H9 (cell line): ENCODE measurements at regions not wholly inside any gene's neighbourhood (a gene's known extent, or its start where the extent isn't known, plus 50 kb on each side); places are given as distances from the start of the nearest gene placed in this dataset.
"Not testable (repeated sequence)": the region's sequence is repeated elsewhere in the genome, so short reads cannot be mapped to it uniquely, and the experiment has no call there.

Experiments
- DNase-seq: peaks from one replicate; pipeline ENCODE4 v3.0.0-alpha.2; 2017
- H2AFZ ChIP-seq: one replicate; pipeline ENCODE4 v1.6.1; 2013; ENCODE audit warnings: mild to moderate bottlenecking, low read length, control low read depth, moderate library complexity
- H2AK5ac ChIP-seq: 2 replicates; pipeline ENCODE4 v1.6.1; 2013; ENCODE audit warnings: low read length, control low read depth, mixed read lengths; ENCODE audit not compliant: insufficient read length
- H2BK120ac ChIP-seq: one replicate; pipeline ENCODE4 v1.6.1; 2013; ENCODE audit warnings: low read depth, mild to moderate bottlenecking, low read length, control low read depth, inconsistent platforms; ENCODE audit not compliant: poor library complexity, severe bottlenecking
- H2BK12ac ChIP-seq: 2 replicates; pipeline ENCODE4 v1.6.1; 2013; ENCODE audit warnings: low read length, control low read depth, mixed read lengths, low read depth; ENCODE audit not compliant: insufficient read length
- H2BK15ac ChIP-seq: 2 replicates; pipeline ENCODE4 v1.6.1; 2013; ENCODE audit warnings: low read depth, low read length, control low read depth
- H2BK20ac ChIP-seq: one replicate; pipeline ENCODE4 v1.6.1; 2013; ENCODE audit warnings: low read depth, mild to moderate bottlenecking, low read length, control low read depth, inconsistent platforms; ENCODE audit not compliant: poor library complexity, severe bottlenecking
- H2BK5ac ChIP-seq: 2 replicates; pipeline ENCODE4 v1.6.1; 2013; ENCODE audit warnings: low read length, control low read depth, mixed read lengths; ENCODE audit not compliant: insufficient read length
- H3K14ac ChIP-seq: 2 replicates; pipeline ENCODE4 v1.6.1; 2013; ENCODE audit warnings: low read length, control low read depth; ENCODE audit not compliant: insufficient read depth
- H3K18ac ChIP-seq: 2 replicates; pipeline ENCODE4 v1.6.1; 2013; ENCODE audit warnings: low read depth, mild to moderate bottlenecking, mixed read lengths, low read length, control low read depth; ENCODE audit not compliant: insufficient read length
- H3K23ac ChIP-seq: 2 replicates; pipeline ENCODE4 v1.6.1; 2013; ENCODE audit warnings: low read length, control low read depth, mixed read lengths, low read depth; ENCODE audit not compliant: insufficient read length
- H3K23me2 ChIP-seq: 2 replicates; pipeline ENCODE4 v1.6.1; 2013; ENCODE audit warnings: low read depth, mild to moderate bottlenecking, mixed read lengths, low read length, control low read depth; ENCODE audit not compliant: insufficient read length, poor library complexity, severe bottlenecking
- H3K27ac ChIP-seq: 2 replicates; pipeline ENCODE4 v1.5.1; 2013; ENCODE audit warnings: low read length, control low read depth, mixed read lengths, low read depth; ENCODE audit not compliant: insufficient read length
- H3K27me3 ChIP-seq: 2 replicates; pipeline ENCODE4 v1.6.1; 2013; ENCODE audit warnings: low read length, control low read depth, inconsistent platforms; ENCODE audit not compliant: insufficient read depth
- H3K4ac ChIP-seq: 2 replicates; pipeline ENCODE4 v1.6.1; 2013; ENCODE audit warnings: low read depth, mild to moderate bottlenecking, control low read depth, inconsistent platforms, low read length, moderate library complexity
- H3K4me1 ChIP-seq: 2 replicates; pipeline ENCODE4 v1.6.1; 2013; ENCODE audit warnings: low read length, control low read depth, inconsistent platforms; ENCODE audit not compliant: insufficient read depth
- H3K4me2 ChIP-seq: 2 replicates; pipeline ENCODE4 v1.6.1; 2013; ENCODE audit warnings: low read length, control low read depth, mixed read lengths; ENCODE audit not compliant: insufficient read length, insufficient read depth
- H3K56ac ChIP-seq: 2 replicates; pipeline ENCODE4 v1.6.1; 2013; ENCODE audit warnings: low read depth, mild to moderate bottlenecking, mixed read lengths, low read length, control low read depth; ENCODE audit not compliant: insufficient read length
- H3K79me1 ChIP-seq: 2 replicates; pipeline ENCODE4 v1.6.1; 2013; ENCODE audit warnings: low read depth, mild to moderate bottlenecking, moderate library complexity, low read length, control low read depth, inconsistent platforms; ENCODE audit not compliant: insufficient read depth, poor library complexity, severe bottlenecking
- H3K79me2 ChIP-seq: 2 replicates; pipeline ENCODE4 v1.6.1; 2013; ENCODE audit warnings: low read length, control low read depth, inconsistent platforms; ENCODE audit not compliant: insufficient read depth
- H3K9ac ChIP-seq: 2 replicates; pipeline ENCODE4 v1.6.1; 2013; ENCODE audit warnings: low read length, control low read depth, mixed read lengths; ENCODE audit not compliant: insufficient read length; ENCODE audit errors: extremely low read depth
- H3K9me3 ChIP-seq: one replicate; pipeline ENCODE4 v1.6.1; 2013; ENCODE audit warnings: low read depth, low read length, inconsistent platforms; ENCODE audit not compliant: control insufficient read depth
- H3T11ph ChIP-seq: one replicate; pipeline ENCODE4 v1.6.1; 2013; ENCODE audit warnings: mild to moderate bottlenecking, low read length, control low read depth, inconsistent platforms
- H4K20me1 ChIP-seq: one replicate; pipeline ENCODE4 v1.6.1; 2013; ENCODE audit not compliant: control insufficient read depth, insufficient read length, insufficient read depth
- H4K5ac ChIP-seq: 2 replicates; pipeline ENCODE4 v1.6.1; 2013; ENCODE audit warnings: low read depth, mild to moderate bottlenecking, mixed read lengths, low read length, control low read depth; ENCODE audit not compliant: insufficient read length
- H4K8ac ChIP-seq: replicated peaks from 2 replicates; pipeline ENCODE4 v1.6.1; 2013; ENCODE audit warnings: low read length, control low read depth, mixed read lengths, low read depth; ENCODE audit not compliant: insufficient read length
- H4K91ac ChIP-seq: 2 replicates; pipeline ENCODE4 v1.6.1; 2013; ENCODE audit warnings: low read depth, mild to moderate bottlenecking, moderate library complexity, mixed read lengths, low read length, control low read depth; ENCODE audit not compliant: insufficient read length
- H3K27ac Mint-ChIP-seq, 3 experiments: 2 replicates in 2 of 3; 3 replicates in 1 of 3; pipeline ENCODE4 v1.8.0; 2020 to 2021; ENCODE audit warnings: mixed read lengths in 3 of 3, mild to moderate bottlenecking in 1 of 3, moderate library complexity in 1 of 3
- H3K27me3 Mint-ChIP-seq: 2 replicates; pipeline ENCODE4 v1.8.0; 2021; ENCODE audit warnings: low read depth, mild to moderate bottlenecking, moderate library complexity, mixed read lengths
- H3K36me3 Mint-ChIP-seq, 3 experiments: 2 replicates in 2 of 3; 3 replicates in 1 of 3; pipeline ENCODE4 v1.8.0; 2020 to 2021; ENCODE audit warnings: low read depth in 3 of 3, mixed read lengths in 3 of 3; ENCODE audit not compliant: insufficient read depth in 1 of 3
- H3K4me1 Mint-ChIP-seq, 2 experiments: 2 replicates each; pipeline ENCODE4 v1.8.0; 2020; ENCODE audit warnings: mixed read lengths in 2 of 2
- H3K4me3 Mint-ChIP-seq, 2 experiments: 2 replicates in 1 of 2; 3 replicates in 1 of 2; pipeline ENCODE4 v1.8.0; 2020 to 2021; ENCODE audit warnings: mild to moderate bottlenecking in 2 of 2, mixed read lengths in 2 of 2, moderate library complexity in 1 of 2
- H3K9me3 Mint-ChIP-seq, 2 experiments: 2 replicates in 1 of 2; 3 replicates in 1 of 2; pipeline ENCODE4 v1.8.0; 2020; ENCODE audit warnings: mild to moderate bottlenecking in 2 of 2, mixed read lengths in 2 of 2, moderate library complexity in 1 of 2
- CTCF ChIP-seq: fragments of 200-600 bp; sonication (generic); conservative IDR thresholded peaks from 3 replicates; pipeline ENCODE4 v1.8.0; 2021; ENCODE audit warnings: antibody characterized with exemption, mild to moderate bottlenecking
- WGBS: extraction: QIAGEN DNeasy Blood & Tissue Kit; methylation state at CpG from one replicate; pipeline ENCODE4 v1.1.7; 2013; ENCODE audit warnings: missing lambda C conversion rate, low lambda C conversion rate, mixed read lengths; ENCODE audit not compliant: insufficient read length; ENCODE audit errors: extremely low coverage; 5-methylcytosine and 5-hydroxymethylcytosine counted together

- no peak for TF ChIP-seq CTCF
- peaks cover 3 to 5% of the 10 kb centered on the region in 2 experiments; a peak in 2 of 4 replicates for H3K4me1 Mint-ChIP-seq
Observed at GRCh38 chr11:90284171-90284570, 61.3 kb upstream of the CHORDC1 start.

GRCh38 chr11:90282551-90283071, 59.8 kb upstream of the CHORDC1 start:
- not testable (repeated sequence) for H3K79me1 ChIP-seq, DNase-seq, H2BK12ac ChIP-seq, H3K27me3 ChIP-seq, H2BK20ac ChIP-seq, H3K4ac ChIP-seq, H3K27ac Mint-ChIP-seq, H4K91ac ChIP-seq, H3K14ac ChIP-seq, H2BK15ac ChIP-seq, H4K8ac ChIP-seq, H4K20me1 ChIP-seq, H2BK120ac ChIP-seq, H3K4me3 Mint-ChIP-seq, H3K23ac ChIP-seq, H2BK5ac ChIP-seq, H3K79me2 ChIP-seq, H3K36me3 Mint-ChIP-seq, H2AFZ ChIP-seq, H3K9ac ChIP-seq, H3K27ac ChIP-seq, H3T11ph ChIP-seq, H3K9me3 Mint-ChIP-seq, H3K27me3 Mint-ChIP-seq, H4K5ac ChIP-seq, H3K4me1 Mint-ChIP-seq, H3K56ac ChIP-seq, H3K18ac ChIP-seq, H2AK5ac ChIP-seq, H3K23me2 ChIP-seq, H3K4me2 ChIP-seq, H3K4me1 ChIP-seq, H3K9me3 ChIP-seq
- WGBS: no CpG with 5 or more reads among the region's 13 CpGs

More at GRCh38 chr11:90284171-90284570, 61.3 kb upstream of the CHORDC1 start:
- no peaks in the 10 kb centered on the region for H3K23me2 ChIP-seq
- no CpG with 5 or more reads among the region's 1 CpG for WGBS
- no peaks in the 10 kb centered on the region for H3K79me2 ChIP-seq
- H3K27me3 ChIP-seq: no peaks in the 10 kb centered on the region
- H3K18ac ChIP-seq: no peak overlapping the region
- no peak overlapping the region for H2AFZ ChIP-seq
- H3K9me3 ChIP-seq: no peaks in the 10 kb centered on the region
- no peak overlapping the region for H3K14ac ChIP-seq
- H2BK5ac ChIP-seq: no peak overlapping the region
- Mint-ChIP-seq H3K4me3 (no peak overlapping the region), H3K36me3 (no peaks in the 10 kb centered on the region; a peak in 1 of 7 replicates), H3K27ac (no peak overlapping the region), H3K9me3 (peaks cover 0 to 2% of the 10 kb centered on the region in 2 experiments; a peak in 1 of 5 replicates), H3K27me3 (no peaks in the 10 kb centered on the region)
- H3K4ac ChIP-seq: no peak overlapping the region
- no peak overlapping the region for H2BK120ac ChIP-seq
- H4K20me1 ChIP-seq: no peaks in the 10 kb centered on the region
- no peak overlapping the region for H4K5ac ChIP-seq
- H3K4me2 ChIP-seq: no peak overlapping the region
- no peak overlapping the region for H2BK15ac ChIP-seq
- H3T11ph ChIP-seq: no peak overlapping the region
- no peak overlapping the region for H4K8ac ChIP-seq
- DNase-seq: no peak
- H3K9ac ChIP-seq: no peak overlapping the region
- H2BK20ac ChIP-seq: no peak overlapping the region
- H3K4me1 ChIP-seq: no peaks in the 10 kb centered on the region
- H2AK5ac ChIP-seq: no peak overlapping the region
- H3K56ac ChIP-seq: no peak overlapping the region
- H3K79me1 ChIP-seq: no peaks in the 10 kb centered on the region
- no peak overlapping the region for H2BK12ac ChIP-seq
- H3K23ac ChIP-seq: no peak overlapping the region
- H3K27ac ChIP-seq: no peak overlapping the region
- no peak overlapping the region for H4K91ac ChIP-seq
